K562 (cell line): ENCODE measurements at regions not wholly inside any gene's neighbourhood (a gene's known extent, or its start where the extent isn't known, plus 50 kb on each side); places are given as distances from the start of the nearest gene placed in this dataset.
A peak's percentile ranks its signal among the peaks of the same experiment; 100 is the strongest.

Experiments
- ATAC-seq: fragments of 200-7000 bp; cut with Tn5 transposase; 3 replicates; pipeline ENCODE4 v1.9.1; 2020; ENCODE audit warnings: moderate library complexity
- BruUV-seq: library from RNA; stranded (reverse); fragments of 400-500 nt; replicated peaks from 2 replicates; lab custom pipeline; 2021; lab: Mats Ljungman, UMichigan
- CTCF ChIA-PET: fragments of 300-600 bp; formaldehyde crosslinking; extraction: SDS; loops from one replicate; lab custom pipeline; 2021; ENCODE audit warnings: low intra/inter-chr PET ratio; lab: Yijun Ruan, JAX
- POLR2A ChIA-PET: fragments of 300-600, 350-650 bp; sonication (Branson Sonifier 250); formaldehyde crosslinking; extraction: SDS; loops from one replicate; lab custom pipeline; 2021; ENCODE audit warnings: antibody characterized with exemption, inconsistent platforms; lab: Yijun Ruan, JAX
- DNase-seq, 4 experiments: peaks; one replicate each; pipeline versions ENCODE4 v3.0.0 to v3.0.0-alpha.2; 2011 to 2018; ENCODE audit warnings: low spot score in 3 of 4, mixed read lengths in 3 of 4; ENCODE audit errors: extremely low read depth in 1 of 4
- FAIRE-seq: peaks from 2 replicates; lab custom pipeline; 2011; peaks lifted over from hg19 to GRCh38; lab: Jason Lieb, UNC
- H2AFZ ChIP-seq: 2 replicates; pipeline ENCODE4 v1.6.0; 2011; ENCODE audit warnings: low read depth, low read length, control low read depth, inconsistent platforms
- H3K27ac ChIP-seq: fragments of 200-600 bp; 3 replicates; pipeline ENCODE4 v1.8.0; 2011; ENCODE audit warnings: low read depth, mild to moderate bottlenecking, control low read depth, inconsistent platforms, low read length, moderate library complexity, mixed read lengths; ENCODE audit errors: extremely low read depth
- H3K27me3 ChIP-seq, 2 experiments: fragments of 300-600 bp in 1 of 2; 2 replicates in 1 of 2; 3 replicates in 1 of 2; pipeline versions ENCODE4 v1.6.0 to v1.8.0; 2011; ENCODE audit warnings: inconsistent platforms in 2 of 2, low read length in 2 of 2, mild to moderate bottlenecking in 1 of 2, mixed read lengths in 1 of 2, moderate library complexity in 1 of 2; ENCODE audit not compliant: control insufficient read depth in 2 of 2, insufficient read depth in 2 of 2
- H3K36me3 ChIP-seq: fragments of 300-600 bp; 3 replicates; pipeline ENCODE4 v1.8.0; 2011; ENCODE audit warnings: mild to moderate bottlenecking, low read length, inconsistent platforms; ENCODE audit not compliant: control insufficient read depth, insufficient read depth
- H3K4me1 ChIP-seq, 2 experiments: fragments of 200-600 bp in 1 of 2; replicated peaks in 1 of 2; 2 replicates in 1 of 2; 3 replicates in 1 of 2; pipeline versions ENCODE4 v1.5.1 to v1.8.0; 2011; ENCODE audit warnings: inconsistent platforms in 2 of 2, low read length in 2 of 2, mild to moderate bottlenecking in 1 of 2, mixed read lengths in 1 of 2, moderate library complexity in 1 of 2; ENCODE audit not compliant: control insufficient read depth in 2 of 2, insufficient read depth in 2 of 2
- H3K4me2 ChIP-seq: 2 replicates; pipeline ENCODE4 v1.6.1; 2011; ENCODE audit warnings: low read length, control low read depth, inconsistent platforms, mixed read lengths; ENCODE audit not compliant: insufficient read depth
- H3K4me3 ChIP-seq: fragments of 200-600 bp; sonication (generic), shearing (Covaris generic); 2 replicates; pipeline ENCODE4 v1.5.1; 2016; ENCODE audit warnings: control low read depth, inconsistent platforms
- H3K79me2 ChIP-seq: fragments of 200-600 bp; 3 replicates; pipeline ENCODE4 v1.8.0; 2011; ENCODE audit warnings: low read length, inconsistent platforms; ENCODE audit not compliant: control insufficient read depth, insufficient read depth
- H3K9ac ChIP-seq, 2 experiments: 2 replicates each; pipeline versions ENCODE4 v1.6.0 to v1.6.1; 2011; ENCODE audit warnings: low read depth in 2 of 2, low read length in 2 of 2, control low read depth in 1 of 2, inconsistent platforms in 1 of 2, mild to moderate bottlenecking in 1 of 2, mixed read lengths in 1 of 2; ENCODE audit not compliant: insufficient read depth in 1 of 2
- H3K9me1 ChIP-seq: one replicate; pipeline ENCODE4 v1.6.0; 2011; ENCODE audit warnings: inconsistent platforms, mild to moderate bottlenecking, low read length, moderate library complexity; ENCODE audit not compliant: control insufficient read depth, insufficient read depth
- H3K9me3 ChIP-seq: replicated peaks from 2 replicates; pipeline ENCODE4 v1.5.1; 2011; ENCODE audit warnings: low read depth, low read length, inconsistent platforms; ENCODE audit not compliant: control insufficient read depth, insufficient read depth
- H4K20me1 ChIP-seq: replicated peaks from 2 replicates; pipeline ENCODE4 v1.6.1; 2011; ENCODE audit warnings: low read length, inconsistent platforms, mixed read lengths; ENCODE audit not compliant: control insufficient read depth, insufficient read depth
- BRF2 ChIP-seq: IDR thresholded peaks from 3 replicates; pipeline ENCODE4 v1.6.1; 2011; ENCODE audit warnings: borderline replicate concordance, mild to moderate bottlenecking; ENCODE audit not compliant: insufficient read length, insufficient read depth
- CTCF ChIP-seq, 3 experiments: IDR thresholded peaks in 2 of 3; conservative IDR thresholded peaks in 1 of 3; 2 replicates each; pipeline ENCODE4 v1.5.1; 2011 to 2012; ENCODE audit warnings: low read length in 3 of 3, mild to moderate bottlenecking in 3 of 3, control low read depth in 2 of 3, improper control_type of control experiment in 1 of 3, inconsistent platforms in 1 of 3, low read depth in 1 of 3, mixed read lengths in 1 of 3, moderate library complexity in 1 of 3; ENCODE audit not compliant: insufficient read depth in 2 of 3
- DEAF1 ChIP-seq: fragments of 450-650 bp; formaldehyde crosslinking; IDR thresholded peaks from 2 replicates; pipeline ENCODE4 v1.4.0; 2020; ENCODE audit warnings: mild to moderate bottlenecking, moderate library complexity
- MAFG ChIP-seq: fragments of 450-650 bp; conservative IDR thresholded peaks from 2 replicates; pipeline ENCODE4 v1.6.1; 2016; ENCODE audit warnings: missing genetic modification characterization, missing compliant biosample characterization
- RAD21 ChIP-seq, 2 experiments: fragments of 250-450 bp in 1 of 2; fragments of 450-650 bp in 1 of 2; sonication (Bioruptor Pico) in 1 of 2; formaldehyde crosslinking in 1 of 2; IDR thresholded peaks in 1 of 2; conservative IDR thresholded peaks in 1 of 2; 2 replicates each; pipeline versions ENCODE4 v1.4.0 to v1.8.0; 2020 to 2022; ENCODE audit warnings: mild to moderate bottlenecking in 2 of 2, moderate library complexity in 1 of 2
- ZBTB11 ChIP-seq, 3 experiments: fragments of 200-800 bp in 1 of 3; fragments of 250-450 bp in 1 of 3; fragments of 450-650 bp in 1 of 3; sonication (Bioruptor Pico) in 1 of 3; sonication (Bioruptor generic) in 1 of 3; formaldehyde crosslinking in 1 of 3; IDR thresholded peaks; 2 replicates each; pipeline versions ENCODE4 v1.6.1 to v1.8.0; 2016 to 2022; ENCODE audit warnings: mild to moderate bottlenecking in 2 of 3, missing genetic modification characterization in 2 of 3, missing compliant biosample characterization in 1 of 3, moderate library complexity in 1 of 3
- ZNF384 ChIP-seq: IDR thresholded peaks from 2 replicates; pipeline ENCODE4 v1.6.1; 2012; ENCODE audit warnings: low read depth, low read length, improper control_type of control experiment
- WGBS: fragments of 100-300 bp; shearing (Covaris generic); methylation state at CpG from one replicate; pipeline ENCODE4 v1.1.6; 2016; ENCODE audit warnings: low coverage, mixed read lengths; ENCODE audit not compliant: insufficient coverage; ENCODE audit errors: missing lambda C conversion rate; 5-methylcytosine and 5-hydroxymethylcytosine counted together
- in situ Hi-C: fragments of 300-500 bp; cut with MboI; formaldehyde crosslinking; loops from 4 replicates; pipeline ENCODE4 v1.15.0; 2018; ENCODE audit warnings: inconsistent platforms, mixed read lengths
- intact Hi-C: fragments of 100-400 bp; cut with micrococcal nuclease; formaldehyde crosslinking; loops from 2 replicates; pipeline ENCODE4 v1.14.2; 2022

GRCh38 chr6:9540534-9541126 is 874.2 kb downstream of the TFAP2A start:
- no peak overlapping the region for H3K27ac ChIP-seq
- CTCF ChIA-PET: no interaction called here
- no peaks in the 10 kb centered on the region for H3K4me1 ChIP-seq
- no peaks in the 10 kb centered on the region for H3K9me1 ChIP-seq
- no peak overlapping the region for H2AFZ ChIP-seq
- FAIRE-seq (no peak), DNase-seq (peak; percentile 35 to 49 (median 43)), ATAC-seq (peak; percentile 49; the same call in 2 of the 3 replicates)
- H3K79me2 ChIP-seq: no peaks in the 10 kb centered on the region
- H3K9ac ChIP-seq: no peak overlapping the region
- H3K9me3 ChIP-seq: no peaks in the 10 kb centered on the region
- H3K4me2 ChIP-seq: no peak overlapping the region
- no TSS peak for BruUV-seq
- in situ Hi-C loops: loop anchor here (10.0 kb wide), 1 partner anchor 894 kb away; no protein-coding TSS in a partner anchor
- no peak overlapping the region for H3K4me3 ChIP-seq
- no peaks in the 10 kb centered on the region for H3K27me3 ChIP-seq
- no peaks in the 10 kb centered on the region for H4K20me1 ChIP-seq
- 4% methylated on average over 2 of the region's 2 CpGs for WGBS
- POLR2A ChIA-PET: no interaction called here
- H3K36me3 ChIP-seq: no peaks in the 10 kb centered on the region
- intact Hi-C loops: loop anchor here (2.0 kb wide), 1 partner anchor 888 kb away; no protein-coding TSS in a partner anchor
- TF ChIP-seq DEAF1 (CRISPR knock-in tag) (peak; percentile 27; the same call in 1 of the 2 replicates), CTCF (IDR thresholded peaks at IDR 0.05 in 2 of 3, conservative IDR thresholded peaks at IDR 0.05 in 1 of 3; ENCODE audit: insufficient read depth in 2 of 3, low read depth in 1 of 3, low read length in 3 of 3) (peak in 2 of 3 experiments; percentile 46 to 57; a peak in 4 of 6 replicates), ZBTB11 (CRISPR knock-in tag; IDR thresholded peaks at IDR 0.05) (no peak), ZNF384 (0 out of 2 replicates have a peak, but pooled peaks have one; percentile 37), MAFG (0 out of 2 replicates have a peak, but pooled peaks have one; percentile 14), RAD21 (CRISPR knock-in tag; conservative IDR thresholded peaks at IDR 0.05 in 1 of 2, IDR thresholded peaks at IDR 0.05 in 1 of 2) (peak; percentile 50 to 59), BRF2 (no peak)
